ENCODE measurements at regions not wholly inside any gene's neighbourhood (a gene's known extent, or its start where the extent isn't known, plus 50 kb on each side); places are given as distances from the start of the nearest gene placed in this dataset.

- in situ Hi-C loops (cut with MboI) (no loop called here), intact Hi-C loops (cut with micrococcal nuclease) (no loop called here)
- H3K4me3 ChIP-seq: no peak overlapping the region
- no peak overlapping the region for H2AFZ ChIP-seq (ENCODE audit: low read depth, low read length)
- DNase-seq (ENCODE audit: extremely low read depth in 1 of 4, low spot score in 3 of 4) (no peak), ATAC-seq (no peak), FAIRE-seq (no peak)
- no peaks in the 10 kb centered on the region for H3K79me2 ChIP-seq (ENCODE audit: control insufficient read depth, insufficient read depth, low read length)
- ChIA-PET POLR2A (interaction anchor here (0.5 kb wide), 1 partner anchor 11 kb away, joined by 3 read pairs; no protein-coding TSS in a partner anchor), CTCF (ENCODE audit: low intra/inter-chr PET ratio) (no interaction called here)
- no peaks in the 10 kb centered on the region for H4K20me1 ChIP-seq (replicated peaks; ENCODE audit: control insufficient read depth, insufficient read depth, low read length)
- no peaks in the 10 kb centered on the region for H3K4me1 ChIP-seq (replicated peaks in 1 of 2; ENCODE audit: control insufficient read depth in 2 of 2, insufficient read depth in 2 of 2, low read length in 2 of 2)
- TF ChIP-seq FOXA3 (CRISPR knock-in tag; conservative IDR thresholded peaks at IDR 0.05 in 1 of 2, IDR thresholded peaks at IDR 0.05 in 1 of 2) (no peak), CREBBP (IDR thresholded peaks at IDR 0.05; ENCODE audit: low read depth, low read length) (no peak), HMG20B (CRISPR knock-in tag; IDR thresholded peaks at IDR 0.05) (no peak), RBM22 (IDR thresholded peaks at IDR 0.05; ENCODE audit: low read depth, low read length, poor library complexity, severe bottlenecking) (no peak), ZBTB33 (CRISPR knock-in tag; IDR thresholded peaks at IDR 0.05) (no peak), ZNF217 (CRISPR knock-in tag; IDR thresholded peaks at IDR 0.05) (no peak), JUND (IDR thresholded peaks at IDR 0.05; ENCODE audit: borderline replicate concordance, low read depth, low read length) (no peak), JUND (tag; IDR thresholded peaks at IDR 0.05; ENCODE audit: borderline replicate concordance, low read depth, low read length) (no peak), CHD1 (IDR thresholded peaks at IDR 0.05; ENCODE audit: low read length) (no peak), PML (IDR thresholded peaks at IDR 0.05; ENCODE audit: low read length) (no peak), RBM15 (IDR thresholded peaks at IDR 0.05; ENCODE audit: insufficient read depth, low read length) (no peak), PHB (CRISPR knock-in tag; IDR thresholded peaks at IDR 0.05) (no peak), MLLT1 (IDR thresholded peaks at IDR 0.05) (no peak), ZSCAN29 (IDR thresholded peaks at IDR 0.05) (no peak)
- no peaks in the 10 kb centered on the region for H3K9me1 ChIP-seq (ENCODE audit: control insufficient read depth, insufficient read depth, low read length)
- H3K27ac ChIP-seq (ENCODE audit: extremely low read depth, low read depth, low read length): no peak overlapping the region
- 5% methylated on average over 3 of the region's 3 CpGs for WGBS (ENCODE audit: insufficient coverage, low coverage, missing lambda C conversion rate)
- no peaks in the 10 kb centered on the region for H3K36me3 ChIP-seq (ENCODE audit: control insufficient read depth, insufficient read depth, low read length)
- no peaks in the 10 kb centered on the region for H3K9me3 ChIP-seq (replicated peaks; ENCODE audit: control insufficient read depth, insufficient read depth, low read depth, low read length)
- no peak overlapping the region for H3K9ac ChIP-seq (ENCODE audit: insufficient read depth in 1 of 2, low read depth in 2 of 2, low read length in 2 of 2)
- BruUV-seq (replicated peaks): no TSS peak
- H3K27me3 ChIP-seq (ENCODE audit: control insufficient read depth in 2 of 2, insufficient read depth in 2 of 2, low read length in 2 of 2): no peaks in the 10 kb centered on the region
- H3K4me2 ChIP-seq (ENCODE audit: insufficient read depth, low read length): no peak overlapping the region
Measured at GRCh38 chr6:130734161-130734560, 93.0 kb upstream of the SMLR1 start.
